ENCODE measurements at regions not wholly inside any gene's neighbourhood (a gene's known extent, or its start where the extent isn't known, plus 50 kb on each side); places are given as distances from the start of the nearest gene placed in this dataset.

GRCh38 chr16:51085271-51085670 lies 65.8 kb downstream of the SALL1 start:
- no peak for DNase-seq (ENCODE audit: low spot score)

- no peak for DNase-seq (ENCODE audit: low spot score)
Measured at GRCh38 chr16:51084074-51084928, 66.8 kb downstream of the SALL1 start.

- DNase-seq (ENCODE audit: low spot score) = no peak
Measured at GRCh38 chr16:51072591-51072990, 78.5 kb downstream of the SALL1 start.

- peak; percentile 1 for DNase-seq (ENCODE audit: low spot score)
Measured at GRCh38 chr16:51071326-51071725, 79.7 kb downstream of the SALL1 start.

GRCh38 chr16:51067352-51067751 lies 83.7 kb downstream of the SALL1 start:
- DNase-seq (ENCODE audit: low spot score) = no peak

GRCh38 chr16:51062039-51062438 lies 89.0 kb downstream of the SALL1 start:
- no peak for DNase-seq (ENCODE audit: low spot score)

GRCh38 chr16:51061328-51061727 lies 89.7 kb downstream of the SALL1 start:
- DNase-seq (ENCODE audit: low spot score) = no peak

- no peak for DNase-seq (ENCODE audit: low spot score)
Measured at GRCh38 chr16:51057969-51058337, 93.1 kb downstream of the SALL1 start.

GRCh38 chr16:51057102-51057793 lies 93.8 kb downstream of the SALL1 start:
- DNase-seq (ENCODE audit: low spot score) = no peak

- DNase-seq (ENCODE audit: low spot score) = no peak
Measured at GRCh38 chr16:51056331-51056730, 94.7 kb downstream of the SALL1 start.

GRCh38 chr16:51055434-51055833 lies 95.6 kb downstream of the SALL1 start:
- DNase-seq (ENCODE audit: low spot score) = no peak

- no peak for DNase-seq (ENCODE audit: low spot score)
Measured at GRCh38 chr16:51053775-51054174, 97.3 kb downstream of the SALL1 start.

GRCh38 chr16:51051671-51052070 lies 99.4 kb downstream of the SALL1 start:
- no peak for DNase-seq (ENCODE audit: low spot score)

- DNase-seq (ENCODE audit: low spot score) = no peak
Measured at GRCh38 chr16:51050377-51050706, 100.7 kb downstream of the SALL1 start.

GRCh38 chr16:51049678-51050376 lies 101.2 kb downstream of the SALL1 start:
- DNase-seq (ENCODE audit: low spot score) = no peak

GRCh38 chr16:51049276-51049675 lies 101.8 kb downstream of the SALL1 start:
- no peak for DNase-seq (ENCODE audit: low spot score)

GRCh38 chr16:51048544-51048943 lies 102.5 kb downstream of the SALL1 start:
- DNase-seq (ENCODE audit: low spot score) = peak; percentile 41

- no peak for DNase-seq (ENCODE audit: low spot score)
Measured at GRCh38 chr16:51045794-51046193, 105.3 kb downstream of the SALL1 start.

- no peak for DNase-seq (ENCODE audit: low spot score)
Measured at GRCh38 chr16:51045186-51045585, 105.9 kb downstream of the SALL1 start.

- no peak for DNase-seq (ENCODE audit: low spot score)
Measured at GRCh38 chr16:51041546-51041945, 109.5 kb downstream of the SALL1 start.

- no peak for DNase-seq (ENCODE audit: low spot score)
Measured at GRCh38 chr16:51040637-51041036, 110.4 kb downstream of the SALL1 start.

GRCh38 chr16:51039638-51040331 lies 111.3 kb downstream of the SALL1 start:
- no peak for DNase-seq (ENCODE audit: low spot score)
